ENCODE measurements at regions not wholly inside any gene's neighbourhood (a gene's known extent, or its start where the extent isn't known, plus 50 kb on each side); places are given as distances from the start of the nearest gene placed in this dataset.
A peak's percentile ranks its signal among the peaks of the same experiment; 100 is the strongest.
"Not testable (repeated sequence)": the region's sequence is repeated elsewhere in the genome, so short reads cannot be mapped to it uniquely, and the experiment has no call there.

GRCh38 chr5:82952326-82952725, 124.9 kb downstream of the TMEM167A start:
- FAIRE-seq = no peak

GRCh38 chr5:82944267-82944666, 132.9 kb downstream of the TMEM167A start:
- FAIRE-seq = not testable (repeated sequence)

- no peak for FAIRE-seq
Observed at GRCh38 chr5:82942083-82942881, 134.9 kb downstream of the TMEM167A start.

GRCh38 chr5:82938901-82939725, 138.1 kb downstream of the TMEM167A start:
- FAIRE-seq = peak; percentile 67

DNA sequence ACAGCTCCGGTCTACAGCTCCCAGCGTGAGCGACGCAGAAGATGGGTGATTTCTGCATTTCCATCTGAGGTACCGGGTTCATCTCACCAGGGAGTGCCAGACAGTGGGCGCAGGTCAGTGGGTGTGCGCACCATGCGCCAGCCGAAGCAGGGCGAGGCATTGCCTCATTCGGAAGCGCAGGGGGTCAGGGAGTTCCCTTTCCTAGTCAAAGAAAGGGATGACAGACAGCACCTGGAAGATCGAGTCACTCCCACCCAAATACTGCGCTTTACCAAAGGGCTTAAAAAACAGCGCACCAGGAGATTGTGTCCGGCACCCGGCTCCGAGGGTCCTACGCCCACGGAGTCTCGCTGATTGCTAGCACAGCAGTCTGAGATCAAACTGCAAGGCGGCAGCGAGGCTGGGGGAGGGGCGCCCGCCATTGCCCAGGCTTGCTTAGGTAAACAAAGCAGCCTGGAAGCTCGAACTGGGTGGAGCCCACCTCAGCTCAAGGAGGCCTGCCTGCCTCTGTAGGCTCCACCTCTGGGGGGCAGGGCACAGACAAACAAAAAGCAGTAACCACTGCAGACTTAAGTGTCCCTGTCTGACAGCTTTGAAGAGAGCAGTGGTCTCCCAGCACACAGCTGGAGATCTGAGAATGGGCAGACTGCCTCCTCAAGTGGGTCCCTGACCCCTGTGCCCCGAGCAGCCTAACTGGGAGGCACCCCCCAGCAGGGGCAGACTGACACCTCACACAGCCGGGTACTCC, 144.5 kb downstream of the TMEM167A start:
- FAIRE-seq = not testable (repeated sequence)

- no peak for FAIRE-seq
Observed at GRCh38 chr5:82931110-82931509, 146.1 kb downstream of the TMEM167A start.

DNA sequence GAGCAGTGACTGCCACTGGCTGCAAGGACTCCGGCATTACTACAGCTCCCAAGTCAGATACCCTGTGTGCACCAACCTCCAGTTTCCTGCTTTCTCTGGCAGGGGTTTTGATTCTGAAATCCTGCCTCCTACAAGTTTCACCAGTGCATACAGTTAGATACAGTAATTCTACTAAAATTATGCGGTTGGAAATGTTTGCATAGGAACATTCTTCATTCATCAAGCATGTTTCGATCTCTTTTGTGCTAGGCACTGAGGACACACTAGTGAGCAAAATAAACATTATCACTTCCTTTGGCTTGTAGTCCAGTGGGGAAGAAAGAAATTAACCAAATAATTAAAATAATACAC, 152.2 kb downstream of the TMEM167A start:
- FAIRE-seq = no peak

- FAIRE-seq = peak; percentile 94
Observed at GRCh38 chr5:82924226-82925060, 152.8 kb downstream of the TMEM167A start.

GRCh38 chr5:82922086-82922734, 155.0 kb downstream of the TMEM167A start:
- no peak for FAIRE-seq

GRCh38 chr5:82918311-82919031, 158.7 kb downstream of the TMEM167A start:
- no peak for FAIRE-seq

GRCh38 chr5:82917584-82917983, 159.6 kb downstream of the TMEM167A start:
- no peak for FAIRE-seq

DNA sequence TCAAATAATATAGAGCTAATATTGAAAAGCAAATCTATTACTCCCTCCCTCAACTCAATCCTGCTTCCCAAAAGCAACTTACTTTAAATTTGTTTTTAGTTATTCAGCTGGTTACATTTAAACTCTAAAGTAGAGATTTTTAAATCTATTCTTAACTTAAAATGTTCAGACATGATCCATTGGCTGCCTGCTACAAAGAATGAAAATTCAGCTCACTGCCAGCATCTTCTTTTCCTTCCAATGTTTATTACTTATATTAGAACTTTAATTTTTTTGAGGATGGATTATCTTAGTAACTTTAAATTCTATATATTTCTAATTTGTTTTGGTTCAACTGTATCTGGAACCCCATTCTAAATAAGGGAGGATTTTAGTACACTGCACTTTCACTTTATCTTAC, 163.2 kb downstream of the TMEM167A start:
- no peak for FAIRE-seq

DNA sequence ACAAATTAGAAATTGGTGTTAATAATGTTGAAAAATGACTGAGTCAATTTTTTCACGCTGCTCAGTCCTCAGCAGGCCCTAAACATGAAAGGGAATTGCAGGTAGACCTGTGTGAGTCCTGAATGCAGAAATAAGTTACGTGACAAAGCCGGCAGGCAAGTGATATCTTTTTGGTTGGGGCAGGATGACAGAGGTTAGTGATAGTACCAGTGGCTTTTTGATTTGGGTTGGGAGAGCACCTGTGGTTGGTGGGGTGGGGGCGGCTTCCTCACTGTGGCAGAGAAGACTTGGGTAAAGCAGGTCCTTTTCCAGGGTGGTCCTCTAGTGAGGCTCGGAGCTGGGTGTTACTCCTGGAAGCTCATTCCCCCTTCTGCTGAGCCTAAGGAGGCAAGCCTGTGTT, 164.7 kb downstream of the TMEM167A start:
- FAIRE-seq = no peak

DNA sequence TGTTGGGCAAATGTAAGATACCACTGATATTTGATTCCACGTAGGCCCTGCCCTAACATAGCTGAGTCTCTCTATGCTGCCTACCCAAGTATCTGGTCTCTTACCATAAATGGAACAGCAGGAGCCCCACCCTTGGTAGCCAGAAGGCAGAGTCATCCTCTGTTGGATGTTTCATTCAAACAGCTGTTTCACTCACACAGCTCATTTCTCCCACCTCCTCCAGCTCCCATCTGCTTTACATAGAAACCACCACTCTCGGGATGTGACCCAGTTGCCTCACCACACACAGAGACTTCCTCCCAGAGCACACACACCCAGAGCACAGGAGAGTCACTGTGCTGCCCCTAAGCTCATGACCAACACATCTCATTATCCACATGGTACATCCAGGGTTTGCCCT, 165.3 kb downstream of the TMEM167A start:
- no peak for FAIRE-seq

DNA sequence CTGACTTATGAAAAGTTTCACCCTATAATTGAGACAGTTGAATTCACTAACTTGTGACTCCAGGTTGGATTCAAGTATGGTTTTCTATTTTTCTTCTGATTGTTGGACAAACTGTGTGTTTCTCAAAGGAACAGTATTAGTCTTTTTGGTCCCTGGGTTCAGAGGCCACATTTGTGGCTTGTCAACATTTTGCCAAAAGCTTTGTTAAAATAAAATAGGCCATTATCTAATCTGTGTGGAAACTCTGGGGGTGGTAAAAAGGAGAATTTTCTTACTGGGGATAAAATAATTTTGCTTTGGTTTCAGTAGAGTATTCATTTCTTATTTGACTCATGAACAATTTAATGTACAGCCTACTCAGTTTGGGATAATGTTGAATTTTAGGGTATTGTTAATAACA, 166.3 kb downstream of the TMEM167A start:
- no peak for FAIRE-seq

DNA sequence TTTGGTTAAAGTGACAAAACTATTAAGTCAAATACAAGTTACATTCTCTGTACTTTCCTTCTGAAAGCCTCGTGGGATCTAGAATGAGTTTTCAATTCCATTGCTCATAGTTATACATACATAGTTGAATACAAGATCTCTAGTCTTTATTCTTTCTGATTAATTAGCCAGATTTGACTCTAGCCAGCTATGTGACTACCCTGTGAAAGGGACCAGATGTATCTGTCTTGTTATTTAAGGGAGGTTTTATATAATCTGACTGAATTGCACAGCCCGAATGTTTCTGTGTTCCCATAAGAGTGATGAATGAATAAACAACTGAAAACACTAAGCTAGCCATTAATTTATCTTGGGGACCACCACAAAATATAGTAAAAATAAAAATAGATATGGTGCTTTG, 166.7 kb downstream of the TMEM167A start:
- no peak for FAIRE-seq

DNA sequence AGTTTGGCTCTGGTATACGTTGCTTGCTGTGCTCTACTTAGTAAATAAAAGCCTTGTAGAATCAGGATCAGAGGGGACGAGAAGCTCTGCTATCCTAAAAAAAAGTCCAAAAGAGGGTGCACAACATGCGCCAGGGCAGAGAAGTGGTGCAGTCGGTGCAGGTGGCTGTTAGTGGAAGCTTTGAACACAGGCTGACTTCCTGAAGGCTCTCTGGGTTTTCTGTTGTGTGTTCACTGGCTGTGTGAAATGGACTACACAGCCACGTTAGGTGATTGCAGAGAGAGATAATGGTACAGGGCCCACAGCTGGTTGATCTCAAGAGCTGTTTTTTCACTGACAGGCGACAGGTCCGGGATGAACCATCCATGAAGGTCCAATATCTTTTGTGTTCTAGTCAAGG, 167.4 kb downstream of the TMEM167A start:
- no peak for FAIRE-seq

GRCh38 chr5:82905986-82906385, 171.2 kb downstream of the TMEM167A start:
- no peak for FAIRE-seq

DNA sequence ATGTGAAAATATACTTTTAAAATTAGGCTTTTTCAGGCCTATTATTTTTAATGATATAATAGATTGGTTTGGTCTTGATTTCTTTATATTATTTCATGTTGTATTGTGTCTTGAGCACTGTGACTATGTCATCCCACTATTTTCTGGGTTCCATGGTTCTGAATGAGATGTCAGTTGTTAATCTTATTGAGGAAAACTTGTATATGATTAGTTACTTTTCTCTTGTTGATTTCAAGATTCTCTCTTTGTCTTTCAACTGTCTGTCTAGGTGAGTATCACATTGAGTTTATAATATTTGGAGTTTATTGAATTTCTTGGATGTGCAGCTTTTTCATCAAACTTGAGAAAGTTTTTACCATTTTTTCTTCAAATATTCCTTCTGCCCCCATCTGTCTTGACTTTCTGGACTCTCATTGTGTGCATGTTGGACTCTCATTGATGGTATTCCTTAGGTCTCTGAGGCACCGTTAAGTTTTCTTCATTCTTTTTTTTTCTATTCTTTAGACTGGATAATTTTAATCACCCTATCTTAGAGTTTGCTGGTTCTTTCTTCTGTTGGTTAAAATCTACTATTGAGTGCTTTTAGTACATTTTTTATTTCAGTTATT, 175.8 kb downstream of the TMEM167A start:
- no peak for FAIRE-seq

GRCh38 chr5:82894716-82895115, 182.5 kb downstream of the TMEM167A start:
- peak; percentile 55 for FAIRE-seq

DNA sequence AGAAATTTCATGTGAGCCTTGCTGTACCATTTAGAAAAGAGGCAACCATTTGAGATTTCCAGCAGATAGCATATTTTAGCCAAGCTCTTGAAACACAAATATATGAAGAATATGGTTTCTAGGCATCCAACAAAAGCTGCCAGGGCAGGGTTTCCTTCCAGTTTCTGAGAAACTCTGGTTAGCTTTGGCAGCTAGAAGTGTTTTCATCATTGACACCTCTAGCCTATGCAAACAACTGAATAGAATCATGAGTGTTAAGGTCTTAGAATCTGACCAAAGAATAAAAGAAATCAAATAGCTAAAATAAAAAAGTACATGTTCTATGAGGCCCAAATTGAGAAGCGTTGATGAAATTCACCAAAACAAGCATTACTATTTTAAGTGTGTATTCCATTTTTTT, 188.1 kb downstream of the TMEM167A start:
- no peak for FAIRE-seq

Data from endometrium (tissue), 2 donors.